IPS-NIHi11 (cell line): ENCODE measurements at regions not wholly inside any gene's neighbourhood (a gene's known extent, or its start where the extent isn't known, plus 50 kb on each side); places are given as distances from the start of the nearest gene placed in this dataset.
"Not testable (repeated sequence)": the region's sequence is repeated elsewhere in the genome, so short reads cannot be mapped to it uniquely, and the experiment has no call there.

Source experiments
- DNase-seq: peaks from one replicate; pipeline ENCODE4 v3.0.0; 2012; ENCODE audit warnings: mixed read lengths, low spot score

GRCh38 chr4:107391009-107391629, 328.9 kb downstream of the PAPSS1 start:
- no peak for DNase-seq

GRCh38 chr4:107389965-107390364, 330.1 kb downstream of the PAPSS1 start:
- DNase-seq = no peak

GRCh38 chr4:107388736-107389274, 331.2 kb downstream of the PAPSS1 start:
- DNase-seq = no peak

GRCh38 chr4:107380836-107381438, 339.1 kb downstream of the PAPSS1 start:
- no peak for DNase-seq

- no peak for DNase-seq
Measured at GRCh38 chr4:107380190-107380589, 339.8 kb downstream of the PAPSS1 start.

GRCh38 chr4:107379054-107379869, 340.8 kb downstream of the PAPSS1 start:
- no peak for DNase-seq

GRCh38 chr4:107376293-107376692, 340.2 kb upstream of the DKK2 start:
- DNase-seq = no peak

GRCh38 chr4:107366900-107367299, 330.8 kb upstream of the DKK2 start:
- no peak for DNase-seq

- no peak for DNase-seq
Measured at GRCh38 chr4:107366016-107366735, 330.1 kb upstream of the DKK2 start.

GRCh38 chr4:107363125-107363524, 327.0 kb upstream of the DKK2 start:
- DNase-seq = no peak

- no peak for DNase-seq
Measured at GRCh38 chr4:107359208-107359607, 323.1 kb upstream of the DKK2 start.

GRCh38 chr4:107354304-107354703, 318.2 kb upstream of the DKK2 start:
- not testable (repeated sequence) for DNase-seq

GRCh38 chr4:107351196-107351595, 315.1 kb upstream of the DKK2 start:
- DNase-seq = no peak

GRCh38 chr4:107349732-107350131, 313.6 kb upstream of the DKK2 start:
- peak; percentile 25 for DNase-seq

- peak; percentile 37 for DNase-seq
Measured at GRCh38 chr4:107349266-107349665, 313.2 kb upstream of the DKK2 start.

- DNase-seq = no peak
Measured at GRCh38 chr4:107348188-107349050, 312.3 kb upstream of the DKK2 start.

- DNase-seq = no peak
Measured at GRCh38 chr4:107333518-107333917, 297.4 kb upstream of the DKK2 start.

- DNase-seq = not testable (repeated sequence)
Measured at GRCh38 chr4:107332656-107333055, 296.5 kb upstream of the DKK2 start.

- DNase-seq = no peak
Measured at GRCh38 chr4:107330916-107331315, 294.8 kb upstream of the DKK2 start.

GRCh38 chr4:107319386-107319785, 283.3 kb upstream of the DKK2 start:
- DNase-seq = no peak

- no peak for DNase-seq
Measured at GRCh38 chr4:107318078-107318477, 282.0 kb upstream of the DKK2 start.
